B cell (primary cell): ENCODE measurements at regions not wholly inside any gene's neighbourhood (a gene's known extent, or its start where the extent isn't known, plus 50 kb on each side); places are given as distances from the start of the nearest gene placed in this dataset. TPM values are rescaled to one million over a fixed set of nuclear protein-coding genes. Genes with fewer than 3 reads are reported as not detected.

Source experiments
- ATAC-seq: fragments of 200-7000 bp; cut with Tn5 transposase; one replicate; pipeline ENCODE4 v1.10.0; 2021; ENCODE audit warnings: low read depth, mild to moderate bottlenecking, moderate number of reproducible peaks, moderate library complexity
- CTCF ChIA-PET: fragments of 350-600 bp; sonication (Branson Sonifier 250); formaldehyde crosslinking; loops from one replicate; lab custom pipeline; 2021; ENCODE audit warnings: antibody characterized with exemption, inconsistent platforms; lab: Charles Lee
- POLR2A ChIA-PET: fragments of 350-600 bp; sonication (Branson Sonifier 250); formaldehyde crosslinking; loops from one replicate; lab custom pipeline; 2021; ENCODE audit warnings: antibody characterized with exemption; lab: Charles Lee
- DNase-seq: peaks from one replicate; pipeline ENCODE4 v3.0.0; 2013
- H2AFZ ChIP-seq: 2 replicates; pipeline ENCODE4 v1.6.1; 2012; ENCODE audit warnings: mild to moderate bottlenecking, low read depth, low read length; ENCODE audit not compliant: insufficient read depth, poor library complexity, severe bottlenecking
- H3K27ac ChIP-seq, 2 donors: 1 replicate in 1 of 2; 2 replicates in 1 of 2; pipeline ENCODE4 v1.5.1; 2012 to 2013; ENCODE audit warnings: low read length in 2 of 2, mild to moderate bottlenecking in 2 of 2, moderate library complexity in 1 of 2
- H3K27me3 ChIP-seq, 4 experiments: fragments of 200-600 bp in 1 of 4; sonication (generic) in 1 of 4; replicated peaks in 1 of 4; 1 replicate in 2 of 4; 2 replicates in 2 of 4; pipeline versions ENCODE4 v1.6.1 to v1.7.0; 2013 to 2016; ENCODE audit warnings: low read length in 3 of 4, mild to moderate bottlenecking in 2 of 4, mixed read lengths in 1 of 4, moderate library complexity in 1 of 4; ENCODE audit not compliant: insufficient read depth in 4 of 4, control insufficient read depth in 3 of 4; ENCODE audit errors: control extremely low read depth in 1 of 4
- H3K36me3 ChIP-seq, 2 experiments: replicated peaks in 1 of 2; 1 replicate in 1 of 2; 2 replicates in 1 of 2; pipeline versions ENCODE4 v1.6.1 to v1.7.1; 2013; ENCODE audit warnings: low read length in 1 of 2; ENCODE audit not compliant: insufficient read depth in 2 of 2, control insufficient read depth in 1 of 2; ENCODE audit errors: control extremely low read depth in 1 of 2, extremely low read depth in 1 of 2
- H3K4me1 ChIP-seq, 2 donors: fragments of 200-600 bp in 1 of 2; sonication (generic) in 1 of 2; 1 replicate in 1 of 2; 2 replicates in 1 of 2; pipeline versions ENCODE4 v1.5.1 to v1.6.1; 2013 to 2017; ENCODE audit warnings: low read length in 2 of 2; ENCODE audit not compliant: control insufficient read depth in 2 of 2, insufficient read depth in 2 of 2
- H3K4me2 ChIP-seq: replicated peaks from 2 replicates; pipeline ENCODE3; 2012; ENCODE audit warnings: mild to moderate bottlenecking, low read depth, low read length; ENCODE audit not compliant: poor library complexity, severe bottlenecking
- H3K4me3 ChIP-seq, 5 experiments: fragments of 200-600 bp in 1 of 5; sonication (generic) in 1 of 5; 1 replicate in 3 of 5; 2 replicates in 2 of 5; pipeline versions ENCODE4 v1.5.1 to v1.7.0; 2011 to 2016; ENCODE audit warnings: low read length in 4 of 5, mild to moderate bottlenecking in 4 of 5, low read depth in 2 of 5, control low read depth in 1 of 5, moderate library complexity in 1 of 5; ENCODE audit not compliant: insufficient read depth in 1 of 5; ENCODE audit errors: control extremely low read depth in 1 of 5, extremely low read depth in 1 of 5
- H3K79me2 ChIP-seq: fragments of 200-600 bp; sonication (generic); one replicate; pipeline ENCODE4 v1.6.0; 2016; ENCODE audit warnings: low read length; ENCODE audit not compliant: control insufficient read depth, insufficient read depth
- H3K9ac ChIP-seq: fragments of 200-600 bp; sonication (generic); 2 replicates; pipeline ENCODE4 v1.6.1; 2017; ENCODE audit warnings: mild to moderate bottlenecking, low read length, moderate library complexity
- H3K9me3 ChIP-seq, 3 donors: one replicate each; pipeline versions ENCODE4 v1.6.1 to v1.7.1; 2013; ENCODE audit warnings: low read length in 2 of 3; ENCODE audit not compliant: control insufficient read depth in 2 of 3, insufficient read depth in 1 of 3; ENCODE audit errors: control extremely low read depth in 1 of 3
- H4K20me1 ChIP-seq: 2 replicates; pipeline ENCODE4 v1.6.0; 2012; ENCODE audit warnings: mild to moderate bottlenecking, low read length; ENCODE audit not compliant: insufficient read depth, control insufficient read depth, poor library complexity, severe bottlenecking
- H3K27ac Mint-ChIP-seq: one replicate; pipeline ENCODE4 v1.8.0; 2021; ENCODE audit warnings: mixed read lengths
- H3K27me3 Mint-ChIP-seq: one replicate; pipeline ENCODE4 v1.8.0; 2021; ENCODE audit warnings: mixed read lengths
- H3K4me1 Mint-ChIP-seq: one replicate; pipeline ENCODE4 v1.8.0; 2021; ENCODE audit warnings: mixed read lengths
- H3K4me3 Mint-ChIP-seq: one replicate; pipeline ENCODE4 v1.8.0; 2021; ENCODE audit warnings: mixed read lengths
- H3K9me3 Mint-ChIP-seq: one replicate; pipeline ENCODE4 v1.8.0; 2022; ENCODE audit warnings: mixed read lengths; ENCODE audit not compliant: insufficient read depth
- CTCF ChIP-seq: fragments of 200-600 bp; IDR thresholded peaks from one replicate; pipeline ENCODE4 v1.8.0; 2022; ENCODE audit warnings: antibody characterized with exemption, mild to moderate bottlenecking
- EZH2 ChIP-seq: IDR thresholded peaks from 2 replicates; pipeline ENCODE4 v1.6.1; 2012; ENCODE audit warnings: borderline replicate concordance, low read depth, mild to moderate bottlenecking, moderate library complexity, low read length; ENCODE audit not compliant: insufficient read depth, poor library complexity, severe bottlenecking
- WGBS: methylation state at CpG from one replicate; pipeline ENCODE4 v1.1.5; 2013; ENCODE audit warnings: missing lambda C conversion rate; ENCODE audit not compliant: insufficient coverage; 5-methylcytosine and 5-hydroxymethylcytosine counted together
- intact Hi-C: fragments of 100-400 bp; cut with micrococcal nuclease; formaldehyde crosslinking; loops from one replicate; pipeline ENCODE4 v1.10.0; 2022
- small RNA-seq: library from RNA; depleted of rRNA; stranded (forward); fragments of <200 nt; gene quantifications from one replicate; pipeline ENCODE3, GENCODE V24; 2012; ENCODE audit warnings: low replicate concordance, low read depth; ENCODE audit not compliant: insufficient read length

- no peak overlapping the region for H3K4me3 ChIP-seq
- H3K9me3 Mint-ChIP-seq = no peaks in the 10 kb centered on the region
- ChIA-PET POLR2A (no interaction called here), CTCF (no interaction called here)
- peaks cover 0 to 12% (median 0%) of the 10 kb centered on the region in 3 donors for H3K9me3 ChIP-seq
- H2AFZ ChIP-seq = no peak overlapping the region
- no peak overlapping the region for H3K4me2 ChIP-seq
- peaks cover 6 to 11% of the 10 kb centered on the region in 2 donors for H3K4me1 ChIP-seq
- peaks cover 0 to 50% (median 22%) of the 10 kb centered on the region in 4 experiments for H3K27me3 ChIP-seq
- no peak overlapping the region for H3K27ac Mint-ChIP-seq
- no peak overlapping the region for H3K4me3 Mint-ChIP-seq
- H3K27ac ChIP-seq = no peak overlapping the region
- TF ChIP-seq EZH2 (no peak), CTCF (no peak)
- no peaks in the 10 kb centered on the region for H4K20me1 ChIP-seq
- no peak overlapping the region for H3K9ac ChIP-seq
- 91% methylated on average over 12 of the region's 12 CpGs for WGBS
- intact Hi-C loops = no loop called here
- H3K79me2 ChIP-seq = no peaks in the 10 kb centered on the region
- ATAC-seq = no peak
- DNase-seq = no peak
- peaks cover 10% of the 10 kb centered on the region for H3K4me1 Mint-ChIP-seq
- H3K36me3 ChIP-seq = no peaks in the 10 kb centered on the region
- peaks cover 72% of the 10 kb centered on the region for H3K27me3 Mint-ChIP-seq
Observed at GRCh38 chr14:103283916-103284315, 50.1 kb upstream of the EIF5 start.

Small RNAs in the stretch of these regions (small RNA-seq; reads per million reads assigned to genes)
- gene AL161669.2 = not detected
